CD14-positive monocyte (primary cell): ENCODE measurements at regions not wholly inside any gene's neighbourhood (a gene's known extent, or its start where the extent isn't known, plus 50 kb on each side); places are given as distances from the start of the nearest gene placed in this dataset.

Source experiments
- DNase-seq, 3 donors: peaks; one replicate each; pipeline ENCODE4 v3.0.0-alpha.2; 2011 to 2022
- H2AFZ ChIP-seq: 2 replicates; pipeline ENCODE4 v1.6.0; 2012; ENCODE audit warnings: mild to moderate bottlenecking, low read depth, low read length, inconsistent platforms; ENCODE audit not compliant: insufficient read depth, poor library complexity, severe bottlenecking
- H3K27ac ChIP-seq, 2 donors: 1 replicate in 1 of 2; 2 replicates in 1 of 2; pipeline ENCODE4 v1.5.1; 2012 to 2013; ENCODE audit warnings: low read length in 2 of 2, control low read depth in 1 of 2, inconsistent platforms in 1 of 2, low read depth in 1 of 2, mild to moderate bottlenecking in 1 of 2
- H3K27me3 ChIP-seq, 2 donors: one replicate each; pipeline versions ENCODE4 v1.6.0 to v1.6.1; 2011 to 2013; ENCODE audit warnings: low read length in 2 of 2; ENCODE audit not compliant: control insufficient read depth in 2 of 2, insufficient read depth in 2 of 2
- H3K36me3 ChIP-seq, 2 donors: replicated peaks in 1 of 2; 1 replicate in 1 of 2; 2 replicates in 1 of 2; pipeline versions ENCODE4 v1.5.1 to v1.6.1; 2012 to 2013; ENCODE audit warnings: low read length in 2 of 2, control low read depth in 1 of 2, inconsistent platforms in 1 of 2, mild to moderate bottlenecking in 1 of 2; ENCODE audit not compliant: insufficient read depth in 2 of 2, control insufficient read depth in 1 of 2
- H3K4me1 ChIP-seq, 2 donors: 1 replicate in 1 of 2; 2 replicates in 1 of 2; pipeline versions ENCODE4 v1.5.1 to v1.6.1; 2012 to 2013; ENCODE audit warnings: low read length in 2 of 2, control low read depth in 1 of 2, inconsistent platforms in 1 of 2, mild to moderate bottlenecking in 1 of 2, moderate library complexity in 1 of 2; ENCODE audit not compliant: insufficient read depth in 2 of 2, control insufficient read depth in 1 of 2
- H3K4me2 ChIP-seq: replicated peaks from 2 replicates; pipeline ENCODE3; 2012; ENCODE audit warnings: low read length, moderate library complexity, mild to moderate bottlenecking; ENCODE audit not compliant: poor library complexity, severe bottlenecking; ENCODE audit errors: extremely low read depth
- H3K4me3 ChIP-seq, 3 experiments: fragments of 200-600 bp in 1 of 3; sonication (generic) in 1 of 3; replicated peaks in 1 of 3; 1 replicate in 2 of 3; 2 replicates in 1 of 3; pipeline ENCODE4 v1.5.1; 2011 to 2013; ENCODE audit warnings: low read length in 3 of 3, mild to moderate bottlenecking in 3 of 3, control low read depth in 2 of 3, low read depth in 2 of 3, inconsistent platforms in 1 of 3, moderate library complexity in 1 of 3
- H3K79me2 ChIP-seq: 2 replicates; pipeline ENCODE4 v1.6.0; 2012; ENCODE audit warnings: mild to moderate bottlenecking, control low read depth, inconsistent platforms, low read length, moderate library complexity; ENCODE audit not compliant: insufficient read depth
- H3K9ac ChIP-seq: 2 replicates; pipeline ENCODE4 v1.6.0; 2017; ENCODE audit warnings: low read length, mild to moderate bottlenecking; ENCODE audit not compliant: insufficient read depth, poor library complexity, severe bottlenecking
- H3K9me3 ChIP-seq, 2 donors: replicated peaks in 1 of 2; 1 replicate in 1 of 2; 2 replicates in 1 of 2; pipeline versions ENCODE4 v1.5.1 to v1.6.1; 2012 to 2013; ENCODE audit warnings: low read length in 2 of 2, control low read depth in 1 of 2; ENCODE audit not compliant: control insufficient read depth in 1 of 2, insufficient read depth in 1 of 2
- H4K20me1 ChIP-seq: 2 replicates; pipeline ENCODE4 v1.6.0; 2012; ENCODE audit warnings: mild to moderate bottlenecking, low read length, control low read depth, moderate library complexity; ENCODE audit not compliant: insufficient read depth
- H3K27ac Mint-ChIP-seq, 7 donors: one replicate each; pipeline ENCODE4 v1.8.0; 2020; ENCODE audit warnings: mild to moderate bottlenecking in 7 of 7, mixed read lengths in 7 of 7, moderate library complexity in 6 of 7, inconsistent platforms in 2 of 7
- H3K27me3 Mint-ChIP-seq, 3 donors: one replicate each; pipeline ENCODE4 v1.8.0; 2021 to 2022; ENCODE audit warnings: low read depth in 3 of 3, mild to moderate bottlenecking in 3 of 3, mixed read lengths in 3 of 3, moderate library complexity in 3 of 3, inconsistent platforms in 1 of 3
- H3K36me3 Mint-ChIP-seq, 2 donors: one replicate each; pipeline ENCODE4 v1.8.0; 2020; ENCODE audit warnings: mixed read lengths in 2 of 2, inconsistent platforms in 1 of 2, mild to moderate bottlenecking in 1 of 2
- H3K4me1 Mint-ChIP-seq: one replicate; pipeline ENCODE4 v1.8.0; 2020; ENCODE audit warnings: mild to moderate bottlenecking, mixed read lengths
- H3K4me3 Mint-ChIP-seq, 2 donors: one replicate each; pipeline ENCODE4 v1.8.0; 2020; ENCODE audit warnings: mild to moderate bottlenecking in 2 of 2, mixed read lengths in 2 of 2, moderate library complexity in 1 of 2
- H3K9me3 Mint-ChIP-seq, 7 donors: one replicate each; pipeline ENCODE4 v1.8.0; 2020 to 2022; ENCODE audit warnings: mixed read lengths in 7 of 7, mild to moderate bottlenecking in 6 of 7, moderate library complexity in 6 of 7, inconsistent platforms in 2 of 7
- WGBS: methylation state at CpG from one replicate; pipeline ENCODE4 v1.1.5; 2013; ENCODE audit warnings: missing lambda C conversion rate; ENCODE audit not compliant: insufficient coverage; 5-methylcytosine and 5-hydroxymethylcytosine counted together
- intact Hi-C, 2 donors: fragments of 100-400 bp; cut with micrococcal nuclease; formaldehyde crosslinking; loops; one replicate each; pipeline versions ENCODE4 v1.15.0 to v1.15.1; 2023
- TF ChIP-seq, protein P1 (sequence below): fragments of 200-600 bp; IDR thresholded peaks from one replicate; pipeline ENCODE4 v1.8.0; 2022; ENCODE audit warnings: antibody characterized with exemption, mild to moderate bottlenecking

DNA sequence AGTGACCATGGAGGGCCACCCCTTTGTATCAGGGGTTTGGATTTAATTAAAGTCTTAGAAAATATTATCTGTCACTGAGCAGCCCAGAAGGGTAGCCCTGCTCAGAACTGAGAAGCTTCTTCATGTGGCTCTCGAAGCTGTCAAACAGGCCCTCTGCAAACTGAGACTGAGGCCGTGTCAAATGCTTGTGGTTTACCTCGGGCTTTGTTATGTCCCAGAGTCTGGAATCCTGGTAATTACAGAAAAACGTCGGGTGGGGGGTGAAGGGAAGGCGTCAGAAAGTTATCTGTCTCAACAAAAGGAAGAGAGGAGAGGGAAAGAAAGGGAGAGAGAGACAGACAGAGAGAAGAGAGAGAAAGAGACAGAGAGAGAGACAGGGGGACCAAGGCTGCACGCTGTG is 200.8 kb downstream of the BMP7 start:
- no peaks in the 10 kb centered on the region for H3K36me3 ChIP-seq
- no peaks in the 10 kb centered on the region for H3K79me2 ChIP-seq
- Mint-ChIP-seq H3K27ac (no peak overlapping the region), H3K27me3 (peaks cover 8 to 46% (median 18%) of the 10 kb centered on the region in 3 donors), H3K4me3 (peak overlapping the region in 1 of 2 donors; percentile 17), H3K4me1 (no peaks in the 10 kb centered on the region), H3K9me3 (peaks cover 0 to 2% (median 0%) of the 10 kb centered on the region in 7 donors), H3K36me3 (no peaks in the 10 kb centered on the region)
- peaks cover 0 to 8% of the 10 kb centered on the region in 2 donors for H3K27me3 ChIP-seq
- WGBS = 31% methylated on average over 6 of the region's 7 CpGs
- no peaks in the 10 kb centered on the region for H3K4me1 ChIP-seq
- H3K9ac ChIP-seq = no peak overlapping the region
- no peak overlapping the region for H3K27ac ChIP-seq
- no peak overlapping the region for H3K4me2 ChIP-seq
- H4K20me1 ChIP-seq = no peaks in the 10 kb centered on the region
- H3K9me3 ChIP-seq = no peaks in the 10 kb centered on the region
- DNase-seq = no peak
- H2AFZ ChIP-seq = no peak overlapping the region
- intact Hi-C loops = no loop called here
- TF ChIP-seq, protein P1, sequence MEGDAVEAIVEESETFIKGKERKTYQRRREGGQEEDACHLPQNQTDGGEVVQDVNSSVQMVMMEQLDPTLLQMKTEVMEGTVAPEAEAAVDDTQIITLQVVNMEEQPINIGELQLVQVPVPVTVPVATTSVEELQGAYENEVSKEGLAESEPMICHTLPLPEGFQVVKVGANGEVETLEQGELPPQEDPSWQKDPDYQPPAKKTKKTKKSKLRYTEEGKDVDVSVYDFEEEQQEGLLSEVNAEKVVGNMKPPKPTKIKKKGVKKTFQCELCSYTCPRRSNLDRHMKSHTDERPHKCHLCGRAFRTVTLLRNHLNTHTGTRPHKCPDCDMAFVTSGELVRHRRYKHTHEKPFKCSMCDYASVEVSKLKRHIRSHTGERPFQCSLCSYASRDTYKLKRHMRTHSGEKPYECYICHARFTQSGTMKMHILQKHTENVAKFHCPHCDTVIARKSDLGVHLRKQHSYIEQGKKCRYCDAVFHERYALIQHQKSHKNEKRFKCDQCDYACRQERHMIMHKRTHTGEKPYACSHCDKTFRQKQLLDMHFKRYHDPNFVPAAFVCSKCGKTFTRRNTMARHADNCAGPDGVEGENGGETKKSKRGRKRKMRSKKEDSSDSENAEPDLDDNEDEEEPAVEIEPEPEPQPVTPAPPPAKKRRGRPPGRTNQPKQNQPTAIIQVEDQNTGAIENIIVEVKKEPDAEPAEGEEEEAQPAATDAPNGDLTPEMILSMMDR = no peak
- no peak overlapping the region for H3K4me3 ChIP-seq

DNA sequence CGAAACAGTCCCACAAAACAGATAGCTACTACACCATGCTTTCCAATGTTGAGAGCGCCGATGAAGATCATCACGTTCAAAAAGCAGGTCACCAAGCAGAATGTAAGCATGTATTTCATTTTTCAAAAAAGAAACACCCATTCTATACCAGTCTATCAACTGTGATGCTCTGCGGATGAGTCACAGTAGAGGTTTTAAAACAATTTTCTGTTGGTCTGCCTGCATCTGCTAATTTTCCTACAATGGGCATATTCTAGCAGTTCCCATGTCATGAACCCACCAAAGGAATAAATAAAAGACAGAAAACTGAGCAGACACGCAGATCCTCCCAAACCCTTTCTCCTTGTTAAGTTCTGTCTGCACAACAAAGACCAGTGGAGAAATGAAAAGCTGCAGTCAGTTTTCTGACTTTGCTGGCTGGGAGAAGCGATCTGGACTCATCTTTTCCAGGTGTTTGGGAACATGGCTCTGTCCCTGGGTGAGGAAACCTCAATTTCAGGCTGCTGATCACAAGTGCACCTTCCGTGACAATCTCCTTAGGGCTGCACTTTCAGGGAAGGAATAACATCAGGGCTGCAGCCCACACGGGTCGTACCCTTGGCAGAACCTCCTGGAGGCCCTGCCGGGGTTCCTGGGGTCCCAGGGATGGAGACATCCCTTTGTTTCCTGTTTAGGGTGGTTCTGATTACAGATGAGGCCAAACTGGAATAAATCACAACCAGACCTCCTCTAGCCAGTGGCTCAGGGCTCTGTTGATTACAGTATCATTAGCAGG is 200.1 kb downstream of the BMP7 start:
- Mint-ChIP-seq H3K27me3 (peaks cover 13 to 49% (median 25%) of the 10 kb centered on the region in 3 donors), H3K9me3 (peaks cover 0 to 2% (median 0%) of the 10 kb centered on the region in 7 donors), H3K36me3 (no peaks in the 10 kb centered on the region), H3K4me1 (no peaks in the 10 kb centered on the region), H3K27ac (no peak overlapping the region), H3K4me3 (peak overlapping the region in 1 of 2 donors; percentile 17)
- Histone ChIP-seq H3K36me3 (no peaks in the 10 kb centered on the region), H3K27ac (no peak overlapping the region), H3K27me3 (peaks cover under 1 to 15% of the 10 kb centered on the region in 2 donors), H3K4me3 (no peak overlapping the region), H3K4me2 (no peak overlapping the region), H3K4me1 (no peaks in the 10 kb centered on the region), H3K9me3 (no peaks in the 10 kb centered on the region), H3K79me2 (no peaks in the 10 kb centered on the region), H4K20me1 (no peaks in the 10 kb centered on the region), H3K9ac (no peak overlapping the region), H2AFZ (no peak overlapping the region)
- intact Hi-C loops = no loop called here
- DNase-seq = no peak
- TF ChIP-seq, protein P1 = no peak
- WGBS = 82% methylated on average over 8 of the region's 11 CpGs
